ENCODE measurements at regions not wholly inside any gene's neighbourhood (a gene's known extent, or its start where the extent isn't known, plus 50 kb on each side); places are given as distances from the start of the nearest gene placed in this dataset.

GRCh38 chr10:52903397-52903938 is 130.9 kb upstream of the MBL2 start:
- TF ChIP-seq CTCF (IDR thresholded peaks at IDR 0.05) (no peak), ZFX (IDR thresholded peaks at IDR 0.05; ENCODE audit: borderline replicate concordance) (no peak)

Data from 22Rv1 (cell line).